Right forelimb (tissue), 1 donor: ENCODE measurements at regions not wholly inside any gene's neighbourhood (a gene's known extent, or its start where the extent isn't known, plus 50 kb on each side); places are given as distances from the start of the nearest gene placed in this dataset.
"Not testable (repeated sequence)": the region's sequence is repeated elsewhere in the genome, so short reads cannot be mapped to it uniquely, and the experiment has no call there.

Source experiments
- DNase-seq: peaks from one replicate; pipeline ENCODE4 v3.0.0-alpha.2; 2018

- no peak for DNase-seq
Observed at GRCh38 chr10:130929422-130930325, 381.8 kb downstream of the TCERG1L start.

GRCh38 chr10:130930821-130931220 is 380.7 kb downstream of the TCERG1L start:
- no peak for DNase-seq

- DNase-seq: no peak
Observed at GRCh38 chr10:130931256-130931655, 380.3 kb downstream of the TCERG1L start.

- DNase-seq: no peak
Observed at GRCh38 chr10:130932326-130933007, 379.1 kb downstream of the TCERG1L start.

GRCh38 chr10:130933008-130933390 is 378.5 kb downstream of the TCERG1L start:
- DNase-seq: no peak

- DNase-seq: no peak
Observed at GRCh38 chr10:130934293-130935127, 377.0 kb downstream of the TCERG1L start.

GRCh38 chr10:130935128-130935439 is 376.4 kb downstream of the TCERG1L start:
- no peak for DNase-seq

- no peak for DNase-seq
Observed at GRCh38 chr10:130935897-130936550, 375.5 kb downstream of the TCERG1L start.

GRCh38 chr10:130936851-130937250 is 374.7 kb downstream of the TCERG1L start:
- no peak for DNase-seq

- DNase-seq: no peak
Observed at GRCh38 chr10:130938051-130938450, 373.5 kb downstream of the TCERG1L start.

- DNase-seq: not testable (repeated sequence)
Observed at GRCh38 chr10:130938891-130939290, 372.6 kb downstream of the TCERG1L start.

- DNase-seq: no peak
Observed at GRCh38 chr10:130941886-130942285, 369.6 kb downstream of the TCERG1L start.

- DNase-seq: no peak
Observed at GRCh38 chr10:130952086-130952485, 359.4 kb downstream of the TCERG1L start.

- no peak for DNase-seq
Observed at GRCh38 chr10:130954326-130954905, 357.1 kb downstream of the TCERG1L start.

GRCh38 chr10:130956251-130956650 is 355.3 kb downstream of the TCERG1L start:
- no peak for DNase-seq

- no peak for DNase-seq
Observed at GRCh38 chr10:130957423-130957822, 354.1 kb downstream of the TCERG1L start.

- DNase-seq: no peak
Observed at GRCh38 chr10:130958003-130958402, 353.5 kb downstream of the TCERG1L start.

GRCh38 chr10:130958981-130959751 is 352.4 kb downstream of the TCERG1L start:
- no peak for DNase-seq

- no peak for DNase-seq
Observed at GRCh38 chr10:130959752-130960195, 351.7 kb downstream of the TCERG1L start.

GRCh38 chr10:130960531-130960930 is 351.0 kb downstream of the TCERG1L start:
- no peak for DNase-seq

- no peak for DNase-seq
Observed at GRCh38 chr10:130961506-130962239, 349.8 kb downstream of the TCERG1L start.
